HS-27A (cell line): ENCODE measurements at regions not wholly inside any gene's neighbourhood (a gene's known extent, or its start where the extent isn't known, plus 50 kb on each side); places are given as distances from the start of the nearest gene placed in this dataset.
"Not testable (repeated sequence)": the region's sequence is repeated elsewhere in the genome, so short reads cannot be mapped to it uniquely, and the experiment has no call there.

Experiments used
- DNase-seq: peaks from one replicate; pipeline ENCODE4 v3.0.0-alpha.2; 2012; ENCODE audit warnings: low read depth, missing footprints

- DNase-seq = no peak
Observed at GRCh38 chr1:187958207-187958606, 1129.5 kb downstream of the PLA2G4A start.

GRCh38 chr1:187959062-187959461 lies 1130.3 kb downstream of the PLA2G4A start:
- no peak for DNase-seq

- no peak for DNase-seq
Observed at GRCh38 chr1:187960125-187960638, 1131.4 kb downstream of the PLA2G4A start.

DNA sequence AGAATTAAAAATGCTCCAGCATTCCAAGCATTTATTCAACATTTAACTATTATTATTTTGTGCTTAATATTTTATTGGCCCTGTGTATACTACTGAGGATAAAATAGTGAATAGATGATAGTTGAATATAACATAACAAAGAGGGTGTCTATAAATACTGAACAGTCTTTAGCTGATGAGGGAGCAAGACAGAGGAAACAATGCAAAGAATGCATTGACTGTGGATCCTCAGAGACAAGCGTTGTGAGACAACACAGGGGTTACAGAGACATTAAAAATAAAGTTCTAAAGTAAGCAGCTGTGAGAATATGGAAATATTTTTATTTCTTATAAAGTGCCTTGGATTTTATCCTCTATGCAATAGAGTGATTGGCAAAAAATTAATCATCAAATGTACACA lies 1133.1 kb downstream of the PLA2G4A start:
- DNase-seq = no peak

DNA sequence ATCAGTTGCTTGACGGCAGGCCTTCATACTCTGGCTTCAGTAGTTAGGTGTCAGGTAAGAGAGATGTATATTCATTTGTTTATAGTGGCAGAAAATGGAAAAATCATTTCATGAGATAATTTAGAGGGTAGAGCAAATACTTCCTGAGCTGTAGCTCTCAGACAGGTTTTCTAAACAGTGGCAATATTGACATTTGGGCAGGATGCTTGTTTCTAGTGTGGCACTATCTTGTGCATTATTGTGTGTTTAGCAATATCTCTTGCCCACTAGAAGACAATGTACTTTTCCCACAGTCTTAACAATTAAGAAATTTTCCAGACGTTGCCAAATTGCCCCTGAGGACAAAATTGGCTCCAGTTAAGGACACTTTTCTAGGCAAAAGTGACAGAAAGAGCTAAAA lies 1143.1 kb downstream of the PLA2G4A start:
- no peak for DNase-seq

- no peak for DNase-seq
Observed at GRCh38 chr1:187977298-187977697, 1148.5 kb downstream of the PLA2G4A start.

DNA sequence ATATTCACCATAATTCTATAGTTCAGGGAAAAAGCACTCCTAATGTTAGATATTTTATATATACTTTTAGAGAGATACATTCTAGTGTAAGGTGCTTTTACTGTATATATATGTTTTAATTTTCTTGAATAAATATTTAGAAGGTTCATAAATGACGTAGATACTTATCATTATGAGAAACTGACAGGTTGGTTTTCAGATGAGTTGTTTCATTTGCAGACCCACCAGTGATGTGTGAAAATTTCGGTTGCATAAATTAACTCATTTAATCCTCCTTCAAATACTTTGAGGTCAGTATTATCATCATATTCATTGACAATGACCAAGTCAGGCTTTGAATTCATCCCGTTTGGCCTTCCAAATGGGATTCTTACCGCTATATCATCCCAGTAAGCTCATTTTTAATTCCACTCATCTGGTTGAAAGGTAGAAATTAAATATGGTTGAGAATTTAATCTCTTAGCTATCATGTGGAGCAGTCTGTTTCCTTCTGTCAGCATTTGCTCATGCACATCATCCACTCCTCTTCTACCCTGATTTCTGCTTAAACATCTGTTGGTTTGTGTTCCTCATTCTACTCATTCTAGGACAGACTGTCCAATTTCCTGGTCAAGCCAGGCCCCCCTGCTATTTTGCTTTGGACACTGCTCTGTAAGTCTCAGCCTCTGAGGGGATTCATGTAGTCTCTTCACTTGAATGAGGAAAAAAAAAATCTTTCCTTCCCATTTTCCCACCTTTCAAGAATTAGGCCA lies 1156.6 kb downstream of the PLA2G4A start:
- DNase-seq = no peak

DNA sequence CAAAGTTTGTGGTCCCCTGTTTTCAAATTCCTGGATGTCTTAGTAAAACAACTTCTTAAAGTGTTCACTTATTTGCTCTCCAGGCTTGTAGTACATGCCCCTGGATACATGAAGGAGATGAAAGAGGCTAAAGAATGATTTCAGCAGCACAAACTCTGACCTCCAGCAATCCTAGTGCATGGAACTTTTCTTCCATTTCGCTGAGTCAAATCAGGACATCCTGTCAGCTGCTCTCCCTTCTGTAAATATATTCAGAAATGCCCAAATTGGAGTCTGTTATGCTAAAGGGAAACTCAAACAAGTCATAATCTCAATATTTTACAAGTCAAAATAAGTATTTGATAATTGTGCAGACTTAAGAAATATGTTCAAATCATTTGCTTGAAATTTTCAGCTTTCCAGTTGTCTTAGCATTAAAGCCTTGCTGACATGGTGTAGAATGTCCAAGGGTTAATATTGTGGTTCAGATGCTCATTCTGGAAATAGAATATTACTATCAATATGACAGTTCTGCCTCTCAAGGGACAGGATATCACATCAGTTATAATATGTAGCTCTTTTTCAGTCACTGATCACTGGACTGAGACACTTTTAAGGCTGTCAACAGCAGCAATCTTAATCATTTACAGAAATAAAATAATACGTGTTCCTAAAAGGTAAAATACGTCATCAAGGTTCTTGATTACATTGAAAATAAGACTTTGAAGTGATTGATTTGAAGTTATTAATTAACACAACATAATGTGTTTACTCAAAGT lies 1157.3 kb downstream of the PLA2G4A start:
- no peak for DNase-seq

GRCh38 chr1:187987236-187987776 lies 1158.6 kb downstream of the PLA2G4A start:
- no peak for DNase-seq

- no peak for DNase-seq
Observed at GRCh38 chr1:187991944-187992343, 1163.2 kb downstream of the PLA2G4A start.

- DNase-seq = no peak
Observed at GRCh38 chr1:187996780-187997179, 1168.0 kb downstream of the PLA2G4A start.

- no peak for DNase-seq
Observed at GRCh38 chr1:187999973-188000372, 1171.2 kb downstream of the PLA2G4A start.

DNA sequence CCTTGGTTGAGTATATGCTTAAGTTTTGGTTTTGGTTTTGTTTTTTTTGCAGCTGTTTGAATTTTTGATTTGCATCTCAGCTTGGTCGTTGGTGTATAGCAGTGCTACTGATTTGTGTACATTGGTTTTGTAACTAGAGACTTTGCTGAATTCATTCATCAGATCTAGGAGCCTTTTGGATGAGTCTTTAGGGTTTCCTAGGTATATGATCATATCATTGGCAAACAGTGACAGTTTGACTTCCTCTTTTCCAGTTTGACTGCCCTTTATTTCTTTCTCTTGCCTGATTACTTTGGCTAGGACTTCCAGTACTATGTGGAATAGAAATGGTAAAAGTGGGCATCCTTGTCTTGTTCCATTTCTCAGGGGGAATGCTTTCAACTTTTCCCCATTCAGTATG lies 1174.9 kb downstream of the PLA2G4A start:
- DNase-seq = not testable (repeated sequence)

- DNase-seq = no peak
Observed at GRCh38 chr1:188004849-188005248, 1176.1 kb downstream of the PLA2G4A start.

GRCh38 chr1:188006354-188006753 lies 1177.6 kb downstream of the PLA2G4A start:
- no peak for DNase-seq

DNA sequence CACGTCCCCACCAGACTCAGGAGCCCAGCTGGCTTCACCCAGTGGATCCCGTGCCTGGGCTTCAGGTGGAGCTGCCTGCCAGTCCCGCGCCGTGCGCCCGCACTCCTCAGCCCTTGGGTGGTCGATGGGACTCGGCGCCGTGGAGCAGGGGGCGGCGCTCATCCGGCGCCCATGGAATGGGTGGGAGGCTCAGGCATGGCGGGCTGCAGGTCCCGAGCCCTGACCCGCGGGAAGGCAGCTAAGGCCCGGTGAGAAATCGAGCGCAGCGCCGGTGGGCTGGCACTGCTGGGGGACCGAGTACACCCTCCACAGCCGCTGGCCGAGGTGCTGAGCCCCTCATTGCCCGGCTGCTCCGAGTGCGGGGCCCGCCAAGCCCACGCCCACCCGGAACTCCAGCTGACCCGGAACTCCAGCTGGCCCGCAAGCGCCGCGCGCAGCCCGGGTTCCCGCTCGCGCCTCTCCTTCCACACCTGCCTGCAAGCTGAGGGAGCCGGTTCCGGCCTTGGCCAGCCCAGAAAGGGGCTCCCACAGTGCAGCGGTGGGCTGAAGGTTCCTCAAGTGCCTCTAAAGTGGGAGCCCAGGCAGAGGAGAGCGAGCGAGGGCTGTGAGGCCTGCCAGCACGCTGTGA lies 1184.6 kb downstream of the PLA2G4A start:
- not testable (repeated sequence) for DNase-seq

DNA sequence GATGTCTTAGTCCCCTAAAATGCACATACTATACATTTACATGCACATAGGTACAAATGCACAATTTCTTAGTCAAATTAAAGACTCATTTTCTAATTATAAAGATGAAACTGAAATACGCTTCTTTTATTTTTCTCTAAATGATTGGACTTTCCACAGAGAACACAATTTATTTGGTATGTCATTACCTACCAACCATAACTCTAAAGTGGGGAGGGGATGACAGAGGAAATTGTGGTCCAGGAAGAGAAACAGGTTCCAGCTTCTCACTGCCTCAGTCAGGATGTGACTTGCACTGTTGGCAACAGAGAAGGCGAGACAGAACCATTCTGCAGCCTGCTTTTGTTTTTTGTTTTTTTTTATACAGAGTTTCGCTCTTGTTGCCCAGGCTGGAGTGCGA lies 1189.2 kb downstream of the PLA2G4A start:
- DNase-seq = no peak

- no peak for DNase-seq
Observed at GRCh38 chr1:188022661-188023060, 1193.9 kb downstream of the PLA2G4A start.

DNA sequence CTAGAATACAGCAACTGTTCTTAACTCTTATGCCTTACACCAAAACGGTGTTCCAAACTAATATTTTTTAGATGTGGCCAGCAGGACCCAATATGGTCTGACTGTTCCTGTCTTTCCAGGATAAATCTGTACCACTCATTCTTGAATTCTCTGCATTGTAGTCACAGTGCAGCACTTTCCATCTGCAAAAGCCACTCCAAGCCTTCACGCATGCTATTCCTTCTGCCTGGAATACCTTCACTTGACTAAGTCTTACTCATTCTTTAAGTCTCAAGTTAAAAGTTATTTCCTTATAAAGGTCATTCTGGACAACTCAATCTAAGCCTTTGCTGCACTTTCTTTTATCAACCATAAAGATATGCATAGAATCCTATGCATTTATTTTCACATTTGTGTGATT lies 1194.5 kb downstream of the PLA2G4A start:
- DNase-seq = no peak

- DNase-seq = peak; percentile 62
Observed at GRCh38 chr1:188027613-188028012, 1198.9 kb downstream of the PLA2G4A start.

- DNase-seq = not testable (repeated sequence)
Observed at GRCh38 chr1:188037572-188037971, 1208.8 kb downstream of the PLA2G4A start.

GRCh38 chr1:188043536-188044245 lies 1214.9 kb downstream of the PLA2G4A start:
- DNase-seq = no peak
